GM12878 (cell line): ENCODE measurements at regions not wholly inside any gene's neighbourhood (a gene's known extent, or its start where the extent isn't known, plus 50 kb on each side); places are given as distances from the start of the nearest gene placed in this dataset.

Experiments
- ATAC-seq: fragments of 200-7000 bp; cut with Tn5 transposase; 3 replicates; pipeline ENCODE4 v1.9.1; 2020; ENCODE audit warnings: mild to moderate bottlenecking, moderate library complexity
- BruUV-seq: library from RNA; stranded (reverse); fragments of 400-500 nt; replicated peaks from 2 replicates; lab custom pipeline; 2021; lab: Mats Ljungman, UMichigan
- CTCF ChIA-PET: fragments of 300-600 bp; sonication (Branson Sonifier 250); formaldehyde crosslinking; extraction: SDS; loops from one replicate; lab custom pipeline; 2021; ENCODE audit warnings: inconsistent platforms; lab: Yijun Ruan, JAX
- POLR2A ChIA-PET: fragments of 350-600 bp; formaldehyde crosslinking; extraction: SDS; loops from one replicate; lab custom pipeline; 2021; ENCODE audit warnings: inconsistent platforms; lab: Charles Lee
- RAD21 ChIA-PET: fragments of 300-600 bp; sonication (Branson Sonifier 250); formaldehyde crosslinking; loops from one replicate; lab custom pipeline; 2023; ENCODE audit warnings: antibody characterized with exemption; ENCODE audit not compliant: unreplicated experiment; lab: Charles Lee
- SMC1A ChIA-PET: fragments of 300-600 bp; sonication (Branson Sonifier 250); formaldehyde crosslinking; loops from one replicate; lab custom pipeline; 2023; ENCODE audit not compliant: unreplicated experiment, uncharacterized antibody; lab: Charles Lee
- DNase-seq: peaks from one replicate; pipeline ENCODE4 v3.0.0-alpha.2; 2011; ENCODE audit warnings: low read depth, low spot score
- FAIRE-seq: peaks from 3 replicates; lab custom pipeline; 2011; peaks lifted over from hg19 to GRCh38; lab: Jason Lieb, UNC
- H2AFZ ChIP-seq: 2 replicates; pipeline ENCODE4 v1.6.0; 2011; ENCODE audit warnings: low read depth, low read length, control low read depth; ENCODE audit not compliant: control insufficient read depth
- H3K27ac ChIP-seq: 2 replicates; pipeline ENCODE4 v1.5.1; 2011; ENCODE audit warnings: control low read depth; ENCODE audit not compliant: control insufficient read depth, insufficient read depth
- H3K27me3 ChIP-seq, 2 experiments: replicated peaks in 1 of 2; 2 replicates each; pipeline versions ENCODE4 v1.6.0 to v1.6.1; 2011; ENCODE audit warnings: low read length in 1 of 2; ENCODE audit not compliant: control insufficient read depth in 2 of 2, insufficient read depth in 2 of 2
- H3K36me3 ChIP-seq, 2 experiments: 2 replicates each; pipeline ENCODE4 v1.5.1; 2011; ENCODE audit warnings: low read length in 1 of 2; ENCODE audit not compliant: control insufficient read depth in 2 of 2, insufficient read depth in 2 of 2
- H3K4me1 ChIP-seq: 2 replicates; pipeline ENCODE4 v1.6.1; 2011; ENCODE audit warnings: mild to moderate bottlenecking, low read length, moderate library complexity, mixed read lengths; ENCODE audit not compliant: control insufficient read depth, insufficient read depth
- H3K4me2 ChIP-seq: 2 replicates; pipeline ENCODE4 v1.6.0; 2011; ENCODE audit warnings: control low read depth; ENCODE audit not compliant: control insufficient read depth, insufficient read depth
- H3K4me3 ChIP-seq: fragments of 200-600 bp; sonication (generic); 2 replicates; pipeline ENCODE4 v1.5.1; 2016
- H3K79me2 ChIP-seq: 2 replicates; pipeline ENCODE4 v1.6.0; 2011; ENCODE audit warnings: low read length; ENCODE audit not compliant: control insufficient read depth, insufficient read depth
- H3K9ac ChIP-seq: 2 replicates; pipeline ENCODE4 v1.8.0; 2011; ENCODE audit warnings: low read length, control low read depth, mixed read lengths; ENCODE audit not compliant: control insufficient read depth, insufficient read depth
- H3K9me3 ChIP-seq: replicated peaks from 3 replicates; pipeline ENCODE4 v1.5.1; 2011; ENCODE audit warnings: mild to moderate bottlenecking, low read length; ENCODE audit not compliant: control insufficient read depth, insufficient read depth
- H4K20me1 ChIP-seq: 2 replicates; pipeline ENCODE4 v1.6.0; 2011; ENCODE audit not compliant: control insufficient read depth, insufficient read depth
- CHD2 ChIP-seq: IDR thresholded peaks from 2 replicates; pipeline ENCODE4 v1.6.1; 2011; ENCODE audit warnings: low read depth, low read length, improper control_type of control experiment, borderline replicate concordance
- FOXK2 ChIP-seq: fragments of 450-650 bp; IDR thresholded peaks from 2 replicates; pipeline ENCODE4 v1.6.1; 2017; ENCODE audit warnings: mild to moderate bottlenecking, moderate library complexity
- IRF3 ChIP-seq: fragments of 450-650 bp; IDR thresholded peaks from 2 replicates; pipeline ENCODE4 v1.6.1; 2014; ENCODE audit warnings: mild to moderate bottlenecking
- NFXL1 ChIP-seq: fragments of 450-650 bp; IDR thresholded peaks from 2 replicates; pipeline ENCODE4 v1.6.1; 2017; ENCODE audit warnings: antibody characterized with exemption, mild to moderate bottlenecking, borderline replicate concordance
- NRF1 ChIP-seq: conservative IDR thresholded peaks from 2 replicates; pipeline ENCODE4 v1.6.1; 2011; ENCODE audit warnings: mild to moderate bottlenecking, low read depth, low read length, improper control_type of control experiment
- SIX5 ChIP-seq: IDR thresholded peaks from 2 replicates; pipeline ENCODE4 v1.6.1; 2011; ENCODE audit warnings: mild to moderate bottlenecking, low read depth, low read length, moderate library complexity; ENCODE audit not compliant: severe bottlenecking
- SREBF1 ChIP-seq: IDR thresholded peaks from 2 replicates; pipeline ENCODE4 v1.6.1; 2012; ENCODE audit warnings: mild to moderate bottlenecking, low read length
- SREBF2 ChIP-seq: IDR thresholded peaks from 2 replicates; pipeline ENCODE4 v1.6.1; 2012; ENCODE audit warnings: mild to moderate bottlenecking, low read length
- YBX1 ChIP-seq: fragments of 450-650 bp; IDR thresholded peaks from 2 replicates; pipeline ENCODE4 v1.6.1; 2016; ENCODE audit warnings: antibody characterized with exemption
- ZNF384 ChIP-seq: IDR thresholded peaks from 2 replicates; pipeline ENCODE4 v1.6.1; 2012; ENCODE audit warnings: low read depth, mild to moderate bottlenecking, low read length, improper control_type of control experiment, borderline replicate concordance
- ZNF622 ChIP-seq: fragments of 450-650 bp; IDR thresholded peaks from 2 replicates; pipeline ENCODE4 v1.6.1; 2017; ENCODE audit warnings: mild to moderate bottlenecking, inconsistent platforms
- ZZZ3 ChIP-seq: IDR thresholded peaks from 2 replicates; pipeline ENCODE4 v1.6.1; 2011; ENCODE audit warnings: low read depth; ENCODE audit not compliant: control insufficient read depth, insufficient read length
- WGBS: methylation state at CpG from one replicate; pipeline ENCODE4 v1.1.6; 2016; ENCODE audit warnings: low lambda C conversion rate; ENCODE audit not compliant: insufficient replicate concordance, insufficient coverage; ENCODE audit errors: missing lambda C conversion rate; 5-methylcytosine and 5-hydroxymethylcytosine counted together
- in situ Hi-C: fragments of 300-500 bp; cut with MboI; formaldehyde crosslinking; loops from 9 replicates; pipeline ENCODE4 v1.14.3; 2018; ENCODE audit warnings: mixed read lengths
- intact Hi-C: fragments of 100-400 bp; cut with micrococcal nuclease; formaldehyde crosslinking; loops from one replicate; pipeline ENCODE4 v1.14.2; 2022; ENCODE audit not compliant: unreplicated experiment
- TF ChIP-seq, protein P1 (sequence below): IDR thresholded peaks from 2 replicates; pipeline ENCODE4 v1.6.1; 2012; ENCODE audit warnings: low read depth, low read length, improper control_type of control experiment

GRCh38 chr1:37400466-37401225 is 73.7 kb upstream of the ZC3H12A start (continued):
- TF ChIP-seq SIX5, result no peak
- TF ChIP-seq, protein P1, sequence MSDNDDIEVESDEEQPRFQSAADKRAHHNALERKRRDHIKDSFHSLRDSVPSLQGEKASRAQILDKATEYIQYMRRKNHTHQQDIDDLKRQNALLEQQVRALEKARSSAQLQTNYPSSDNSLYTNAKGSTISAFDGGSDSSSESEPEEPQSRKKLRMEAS, result no peak
- TF ChIP-seq ZZZ3, result no peak
- no peak for TF ChIP-seq SREBF1
- no peak for TF ChIP-seq IRF3
- TF ChIP-seq ZNF622, result no peak

GRCh38 chr1:37403166-37403565 is 71.2 kb upstream of the ZC3H12A start:
- H2AFZ ChIP-seq, result no peak overlapping the region
- no peaks in the 10 kb centered on the region for H4K20me1 ChIP-seq
- no peak overlapping the region for H3K27ac ChIP-seq
- no peaks in the 10 kb centered on the region for H3K79me2 ChIP-seq
- H3K4me1 ChIP-seq, result no peaks in the 10 kb centered on the region
- intact Hi-C loops, result no loop called here
- in situ Hi-C loops, result no loop called here
- CTCF ChIA-PET, result no interaction called here
- SMC1A ChIA-PET, result no interaction called here
- 39% methylated on average over 4 of the region's 4 CpGs for WGBS
- no peak for FAIRE-seq
- no peak for DNase-seq
- no peak overlapping the region for H3K9ac ChIP-seq
- no peak overlapping the region for H3K4me3 ChIP-seq
- no peaks in the 10 kb centered on the region; a peak in 2 of 4 replicates for H3K27me3 ChIP-seq
- RAD21 ChIA-PET, result no interaction called here
- POLR2A ChIA-PET, result no interaction called here
- BruUV-seq, result no TSS peak
- H3K4me2 ChIP-seq, result no peak overlapping the region
- H3K36me3 ChIP-seq, result no peaks in the 10 kb centered on the region
- no peaks in the 10 kb centered on the region for H3K9me3 ChIP-seq
- no peak for ATAC-seq
- TF ChIP-seq ZNF384 (no peak), FOXK2 (no peak), NFXL1 (no peak), NRF1 (no peak), SREBF2 (no peak), YBX1 (no peak), CHD2 (no peak)
